ENCODE measurements at regions not wholly inside any gene's neighbourhood (a gene's known extent, or its start where the extent isn't known, plus 50 kb on each side); places are given as distances from the start of the nearest gene placed in this dataset.

- no peak for TF ChIP-seq EP300 (IDR thresholded peaks at IDR 0.05)
- TF ChIP-seq, protein P1, sequence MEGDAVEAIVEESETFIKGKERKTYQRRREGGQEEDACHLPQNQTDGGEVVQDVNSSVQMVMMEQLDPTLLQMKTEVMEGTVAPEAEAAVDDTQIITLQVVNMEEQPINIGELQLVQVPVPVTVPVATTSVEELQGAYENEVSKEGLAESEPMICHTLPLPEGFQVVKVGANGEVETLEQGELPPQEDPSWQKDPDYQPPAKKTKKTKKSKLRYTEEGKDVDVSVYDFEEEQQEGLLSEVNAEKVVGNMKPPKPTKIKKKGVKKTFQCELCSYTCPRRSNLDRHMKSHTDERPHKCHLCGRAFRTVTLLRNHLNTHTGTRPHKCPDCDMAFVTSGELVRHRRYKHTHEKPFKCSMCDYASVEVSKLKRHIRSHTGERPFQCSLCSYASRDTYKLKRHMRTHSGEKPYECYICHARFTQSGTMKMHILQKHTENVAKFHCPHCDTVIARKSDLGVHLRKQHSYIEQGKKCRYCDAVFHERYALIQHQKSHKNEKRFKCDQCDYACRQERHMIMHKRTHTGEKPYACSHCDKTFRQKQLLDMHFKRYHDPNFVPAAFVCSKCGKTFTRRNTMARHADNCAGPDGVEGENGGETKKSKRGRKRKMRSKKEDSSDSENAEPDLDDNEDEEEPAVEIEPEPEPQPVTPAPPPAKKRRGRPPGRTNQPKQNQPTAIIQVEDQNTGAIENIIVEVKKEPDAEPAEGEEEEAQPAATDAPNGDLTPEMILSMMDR (IDR thresholded peaks at IDR 0.05) = no peak
- no peak for TF ChIP-seq POLR2A (IDR thresholded peaks at IDR 0.05)
These were observed 2852.5 kb downstream of the PCDH9 start for GRCh38 chr13:64377606-64378005.
